ENCODE measurements at regions not wholly inside any gene's neighbourhood (a gene's known extent, or its start where the extent isn't known, plus 50 kb on each side); places are given as distances from the start of the nearest gene placed in this dataset.
"Not testable (repeated sequence)": the region's sequence is repeated elsewhere in the genome, so short reads cannot be mapped to it uniquely, and the experiment has no call there.

DNA sequence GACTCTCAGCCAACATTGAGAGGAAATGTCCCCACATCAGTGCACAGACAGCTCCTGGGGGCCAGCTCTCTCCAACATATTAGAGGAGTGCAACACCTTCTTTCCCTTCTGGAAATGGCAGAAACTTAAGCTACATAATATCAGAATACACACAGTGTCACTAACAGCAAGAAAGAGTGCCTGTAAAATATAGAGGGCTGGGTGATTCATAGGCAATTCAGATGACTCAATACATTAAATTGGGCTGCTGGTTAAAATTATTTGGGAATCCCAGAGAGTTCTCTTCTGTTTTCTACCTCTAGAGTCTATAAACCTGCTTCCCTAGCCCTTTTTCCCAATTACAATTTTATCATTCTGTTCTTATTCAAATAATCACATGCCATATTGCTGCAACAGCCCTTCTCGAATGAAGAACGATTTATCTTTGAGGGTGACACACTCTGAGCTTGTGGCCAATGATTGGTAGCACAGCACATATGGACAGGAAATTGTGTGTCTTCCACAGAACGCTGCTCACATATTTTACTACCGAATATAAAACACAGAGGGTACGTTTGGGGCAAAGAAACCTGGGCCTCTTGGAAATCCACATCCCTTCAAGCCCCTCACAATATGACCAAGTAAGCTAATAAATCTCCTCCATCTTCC is 381.2 kb downstream of the MBD2 start:
- Histone ChIP-seq H3K4me1 (ENCODE audit: control insufficient read depth in 2 of 2, insufficient read depth in 2 of 2, low read length in 2 of 2) (no peaks in the 10 kb centered on the region), H4K20me1 (ENCODE audit: control insufficient read depth, insufficient read depth, low read length, poor library complexity, severe bottlenecking) (no peaks in the 10 kb centered on the region), H3K27ac (ENCODE audit: low read length in 2 of 2) (no peak overlapping the region), H3K36me3 (replicated peaks in 1 of 2; ENCODE audit: control extremely low read depth in 1 of 2, control insufficient read depth in 1 of 2, extremely low read depth in 1 of 2, insufficient read depth in 2 of 2, low read length in 1 of 2) (no peaks in the 10 kb centered on the region), H3K4me2 (replicated peaks; ENCODE audit: low read depth, low read length, poor library complexity, severe bottlenecking) (no peak overlapping the region), H3K9me3 (ENCODE audit: control extremely low read depth in 1 of 3, control insufficient read depth in 2 of 3, insufficient read depth in 1 of 3, low read length in 2 of 3) (no peaks in the 10 kb centered on the region), H2AFZ (ENCODE audit: insufficient read depth, low read depth, low read length, poor library complexity, severe bottlenecking) (no peak overlapping the region), H3K27me3 (replicated peaks in 1 of 4; ENCODE audit: control extremely low read depth in 1 of 4, control insufficient read depth in 3 of 4, insufficient read depth in 4 of 4, low read length in 3 of 4) (no peaks in the 10 kb centered on the region), H3K9ac (ENCODE audit: low read length) (no peak overlapping the region), H3K79me2 (ENCODE audit: control insufficient read depth, insufficient read depth, low read length) (no peaks in the 10 kb centered on the region), H3K4me3 (ENCODE audit: control extremely low read depth in 1 of 5, extremely low read depth in 1 of 5, insufficient read depth in 1 of 5, low read depth in 2 of 5, low read length in 4 of 5) (no peak overlapping the region)
- 82% methylated on average over 5 of the region's 5 CpGs for WGBS (ENCODE audit: insufficient coverage)
- no peak for DNase-seq
- ChIA-PET POLR2A (no interaction called here), CTCF (no interaction called here)
- Mint-ChIP-seq H3K27ac (no peak overlapping the region), H3K4me3 (no peak overlapping the region), H3K4me1 (no peaks in the 10 kb centered on the region), H3K27me3 (no peaks in the 10 kb centered on the region), H3K9me3 (ENCODE audit: insufficient read depth) (no peaks in the 10 kb centered on the region)
- TF ChIP-seq EZH2 (IDR thresholded peaks at IDR 0.05; ENCODE audit: borderline replicate concordance, insufficient read depth, low read depth, low read length, poor library complexity, severe bottlenecking): no peak
- TF ChIP-seq, protein P1, sequence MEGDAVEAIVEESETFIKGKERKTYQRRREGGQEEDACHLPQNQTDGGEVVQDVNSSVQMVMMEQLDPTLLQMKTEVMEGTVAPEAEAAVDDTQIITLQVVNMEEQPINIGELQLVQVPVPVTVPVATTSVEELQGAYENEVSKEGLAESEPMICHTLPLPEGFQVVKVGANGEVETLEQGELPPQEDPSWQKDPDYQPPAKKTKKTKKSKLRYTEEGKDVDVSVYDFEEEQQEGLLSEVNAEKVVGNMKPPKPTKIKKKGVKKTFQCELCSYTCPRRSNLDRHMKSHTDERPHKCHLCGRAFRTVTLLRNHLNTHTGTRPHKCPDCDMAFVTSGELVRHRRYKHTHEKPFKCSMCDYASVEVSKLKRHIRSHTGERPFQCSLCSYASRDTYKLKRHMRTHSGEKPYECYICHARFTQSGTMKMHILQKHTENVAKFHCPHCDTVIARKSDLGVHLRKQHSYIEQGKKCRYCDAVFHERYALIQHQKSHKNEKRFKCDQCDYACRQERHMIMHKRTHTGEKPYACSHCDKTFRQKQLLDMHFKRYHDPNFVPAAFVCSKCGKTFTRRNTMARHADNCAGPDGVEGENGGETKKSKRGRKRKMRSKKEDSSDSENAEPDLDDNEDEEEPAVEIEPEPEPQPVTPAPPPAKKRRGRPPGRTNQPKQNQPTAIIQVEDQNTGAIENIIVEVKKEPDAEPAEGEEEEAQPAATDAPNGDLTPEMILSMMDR (IDR thresholded peaks at IDR 0.05): no peak
- no peak for ATAC-seq (ENCODE audit: low read depth)
- intact Hi-C loops (cut with micrococcal nuclease): no loop called here

GRCh38 chr18:53838746-53839145 is 385.7 kb downstream of the MBD2 start:
- Histone ChIP-seq H3K9me3 (ENCODE audit: control extremely low read depth in 1 of 3, control insufficient read depth in 2 of 3, insufficient read depth in 1 of 3, low read length in 2 of 3) (peaks cover 2 to 12% (median 6%) of the 10 kb centered on the region in 3 donors), H3K79me2 (ENCODE audit: control insufficient read depth, insufficient read depth, low read length) (no peaks in the 10 kb centered on the region), H3K4me1 (ENCODE audit: control insufficient read depth in 2 of 2, insufficient read depth in 2 of 2, low read length in 2 of 2) (no peaks in the 10 kb centered on the region), H3K4me2 (replicated peaks; ENCODE audit: low read depth, low read length, poor library complexity, severe bottlenecking) (no peak overlapping the region), H3K27ac (ENCODE audit: low read length in 2 of 2) (no peak overlapping the region), H3K27me3 (replicated peaks in 1 of 4; ENCODE audit: control extremely low read depth in 1 of 4, control insufficient read depth in 3 of 4, insufficient read depth in 4 of 4, low read length in 3 of 4) (no peaks in the 10 kb centered on the region), H2AFZ (ENCODE audit: insufficient read depth, low read depth, low read length, poor library complexity, severe bottlenecking) (no peak overlapping the region), H4K20me1 (ENCODE audit: control insufficient read depth, insufficient read depth, low read length, poor library complexity, severe bottlenecking) (no peaks in the 10 kb centered on the region), H3K9ac (ENCODE audit: low read length) (no peak overlapping the region), H3K36me3 (replicated peaks in 1 of 2; ENCODE audit: control extremely low read depth in 1 of 2, control insufficient read depth in 1 of 2, extremely low read depth in 1 of 2, insufficient read depth in 2 of 2, low read length in 1 of 2) (no peaks in the 10 kb centered on the region), H3K4me3 (ENCODE audit: control extremely low read depth in 1 of 5, extremely low read depth in 1 of 5, insufficient read depth in 1 of 5, low read depth in 2 of 5, low read length in 4 of 5) (no peak overlapping the region)
- ChIA-PET POLR2A (no interaction called here), CTCF (no interaction called here)
- DNase-seq: no peak
- H3K4me3 Mint-ChIP-seq: no peak overlapping the region
- H3K9me3 Mint-ChIP-seq (ENCODE audit: insufficient read depth): no peaks in the 10 kb centered on the region
- no peak for ATAC-seq (ENCODE audit: low read depth)
- intact Hi-C loops (cut with micrococcal nuclease): no loop called here
- no peak overlapping the region for H3K27ac Mint-ChIP-seq
- no CpG with 5 or more reads among the region's 4 CpGs for WGBS (ENCODE audit: insufficient coverage)
- TF ChIP-seq, protein P1 (IDR thresholded peaks at IDR 0.05): no peak
- TF ChIP-seq EZH2 (IDR thresholded peaks at IDR 0.05; ENCODE audit: borderline replicate concordance, insufficient read depth, low read depth, low read length, poor library complexity, severe bottlenecking): no peak
- no peaks in the 10 kb centered on the region for H3K4me1 Mint-ChIP-seq
- no peaks in the 10 kb centered on the region for H3K27me3 Mint-ChIP-seq

GRCh38 chr18:53821141-53821540 is 403.3 kb downstream of the MBD2 start:
- H3K9me3 Mint-ChIP-seq (ENCODE audit: insufficient read depth); H3K4me2 ChIP-seq (replicated peaks; ENCODE audit: low read depth, low read length, poor library complexity, severe bottlenecking); H3K36me3 ChIP-seq (replicated peaks in 1 of 2; ENCODE audit: control extremely low read depth in 1 of 2, control insufficient read depth in 1 of 2, extremely low read depth in 1 of 2, insufficient read depth in 2 of 2, low read length in 1 of 2); intact Hi-C loops (cut with micrococcal nuclease); H3K4me1 Mint-ChIP-seq; H3K4me1 ChIP-seq (ENCODE audit: control insufficient read depth in 2 of 2, insufficient read depth in 2 of 2, low read length in 2 of 2); CTCF ChIA-PET; H3K4me3 ChIP-seq (ENCODE audit: control extremely low read depth in 1 of 5, extremely low read depth in 1 of 5, insufficient read depth in 1 of 5, low read depth in 2 of 5, low read length in 4 of 5); H3K27ac Mint-ChIP-seq; H3K4me3 Mint-ChIP-seq; H3K27me3 Mint-ChIP-seq; H3K9me3 ChIP-seq (ENCODE audit: control extremely low read depth in 1 of 3, control insufficient read depth in 2 of 3, insufficient read depth in 1 of 3, low read length in 2 of 3); H3K27me3 ChIP-seq (replicated peaks in 1 of 4; ENCODE audit: control extremely low read depth in 1 of 4, control insufficient read depth in 3 of 4, insufficient read depth in 4 of 4, low read length in 3 of 4); H3K27ac ChIP-seq (ENCODE audit: low read length in 2 of 2); ATAC-seq (ENCODE audit: low read depth); POLR2A ChIA-PET; H2AFZ ChIP-seq (ENCODE audit: insufficient read depth, low read depth, low read length, poor library complexity, severe bottlenecking); H3K79me2 ChIP-seq (ENCODE audit: control insufficient read depth, insufficient read depth, low read length); DNase-seq; H3K9ac ChIP-seq (ENCODE audit: low read length); H4K20me1 ChIP-seq (ENCODE audit: control insufficient read depth, insufficient read depth, low read length, poor library complexity, severe bottlenecking): not testable (repeated sequence)
- no CpG with 5 or more reads among the region's 1 CpG for WGBS (ENCODE audit: insufficient coverage)

Measured in B cell (primary cell).